ENCODE measurements at regions not wholly inside any gene's neighbourhood (a gene's known extent, or its start where the extent isn't known, plus 50 kb on each side); places are given as distances from the start of the nearest gene placed in this dataset.

GRCh38 chr9:28319981-28320380, 746.7 kb upstream of the C9orf72 start:
- dilution Hi-C loops (cut with MboI; ENCODE audit: extremely low pct_ligation_motif_present, low sequenced_read_pairs) (no loop called here), intact Hi-C loops (cut with micrococcal nuclease) (loop anchor here (10.0 kb wide), 1 partner anchor 55 kb away; no protein-coding TSS in a partner anchor)
- no peaks in the 10 kb centered on the region for H3K4me1 ChIP-seq (ENCODE audit: control insufficient read depth, extremely low read depth, insufficient read depth, low read length)
- no peaks in the 10 kb centered on the region for H3K36me3 ChIP-seq (ENCODE audit: control insufficient read depth in 2 of 2, extremely low read depth in 1 of 2, insufficient read depth in 2 of 2, low read length in 2 of 2)
- DNase-seq (ENCODE audit: low read depth, low spot score) (no peak), FAIRE-seq (no peak)
- H3K27ac ChIP-seq (ENCODE audit: insufficient read depth, low read depth, low read length) = no peak overlapping the region
- H3K9ac ChIP-seq (replicated peaks; ENCODE audit: extremely low read depth, insufficient read depth, low read length) = no peak overlapping the region
- H2AFZ ChIP-seq (ENCODE audit: low read depth, low read length) = no peak overlapping the region
- no peaks in the 10 kb centered on the region for H3K79me2 ChIP-seq (ENCODE audit: control insufficient read depth, insufficient read depth, low read length)
- TF ChIP-seq MAX (IDR thresholded peaks at IDR 0.05; ENCODE audit: insufficient read depth, insufficient read length) = no peak
- no peak for TF ChIP-seq POLR2AphosphoS5 (IDR thresholded peaks at IDR 0.05; ENCODE audit: insufficient read depth, low read depth, low read length)
- TF ChIP-seq POLR2A (IDR thresholded peaks at IDR 0.05; ENCODE audit: low read depth, low read length) = no peak
- TF ChIP-seq MYC (IDR thresholded peaks at IDR 0.05; ENCODE audit: low read depth, low read length) = no peak
- no peaks in the 10 kb centered on the region for H3K9me1 ChIP-seq (replicated peaks; ENCODE audit: control insufficient read depth, extremely low read depth, insufficient read depth, low read length)
- H3K4me2 ChIP-seq (ENCODE audit: insufficient read depth, low read length) = no peak overlapping the region
- no peaks in the 10 kb centered on the region for H3K9me3 ChIP-seq (replicated peaks; ENCODE audit: control insufficient read depth, insufficient read depth, low read length)
- H3K4me3 ChIP-seq (replicated peaks in 1 of 3; ENCODE audit: insufficient read depth in 1 of 3, low read depth in 1 of 3, low read length in 3 of 3) = no peak overlapping the region
- POLR2A ChIA-PET = no interaction called here
- CTCF ChIA-PET = no interaction called here
- H4K20me1 ChIP-seq (replicated peaks; ENCODE audit: control insufficient read depth, extremely low read depth, insufficient read depth, low read length) = no peaks in the 10 kb centered on the region
- no peaks in the 10 kb centered on the region for H3K27me3 ChIP-seq (ENCODE audit: control insufficient read depth in 2 of 2, insufficient read depth in 2 of 2, low read length in 2 of 2)
- BruUV-seq (replicated peaks) = no TSS peak

GRCh38 chr9:28320616-28321015, 747.3 kb upstream of the C9orf72 start:
- CTCF ChIA-PET = no interaction called here
- dilution Hi-C loops (cut with MboI; ENCODE audit: extremely low pct_ligation_motif_present, low sequenced_read_pairs) (no loop called here), intact Hi-C loops (cut with micrococcal nuclease) (no loop called here)
- no TSS peak for BruUV-seq (replicated peaks)
- FAIRE-seq (no peak), DNase-seq (ENCODE audit: low read depth, low spot score) (no peak)
- Histone ChIP-seq H3K4me3 (replicated peaks in 1 of 3; ENCODE audit: insufficient read depth in 1 of 3, low read depth in 1 of 3, low read length in 3 of 3) (no peak overlapping the region), H4K20me1 (replicated peaks; ENCODE audit: control insufficient read depth, extremely low read depth, insufficient read depth, low read length) (no peaks in the 10 kb centered on the region), H3K9me1 (replicated peaks; ENCODE audit: control insufficient read depth, extremely low read depth, insufficient read depth, low read length) (no peaks in the 10 kb centered on the region), H3K27me3 (ENCODE audit: control insufficient read depth in 2 of 2, insufficient read depth in 2 of 2, low read length in 2 of 2) (no peaks in the 10 kb centered on the region), H3K9me3 (replicated peaks; ENCODE audit: control insufficient read depth, insufficient read depth, low read length) (no peaks in the 10 kb centered on the region), H3K36me3 (ENCODE audit: control insufficient read depth in 2 of 2, extremely low read depth in 1 of 2, insufficient read depth in 2 of 2, low read length in 2 of 2) (no peaks in the 10 kb centered on the region), H3K9ac (replicated peaks; ENCODE audit: extremely low read depth, insufficient read depth, low read length) (no peak overlapping the region), H2AFZ (ENCODE audit: low read depth, low read length) (no peak overlapping the region), H3K79me2 (ENCODE audit: control insufficient read depth, insufficient read depth, low read length) (no peaks in the 10 kb centered on the region), H3K4me1 (ENCODE audit: control insufficient read depth, extremely low read depth, insufficient read depth, low read length) (no peaks in the 10 kb centered on the region), H3K4me2 (ENCODE audit: insufficient read depth, low read length) (no peak overlapping the region), H3K27ac (ENCODE audit: insufficient read depth, low read depth, low read length) (no peak overlapping the region)
- POLR2A ChIA-PET = no interaction called here
- TF ChIP-seq GATA2 (IDR thresholded peaks at IDR 0.05; ENCODE audit: insufficient read depth, insufficient read length, low read depth, low read length) (no peak), MYC (IDR thresholded peaks at IDR 0.05; ENCODE audit: low read depth, low read length) (no peak), POLR2AphosphoS5 (IDR thresholded peaks at IDR 0.05; ENCODE audit: insufficient read depth, low read depth, low read length) (no peak), EZH2 (IDR thresholded peaks at IDR 0.05; ENCODE audit: borderline replicate concordance, low read depth, low read length, severe bottlenecking) (no peak), FOS (IDR thresholded peaks at IDR 0.05; ENCODE audit: borderline replicate concordance, insufficient read depth, low read length) (no peak), POLR2A (IDR thresholded peaks at IDR 0.05; ENCODE audit: low read depth, low read length) (no peak), JUN (IDR thresholded peaks at IDR 0.05; ENCODE audit: borderline replicate concordance, insufficient read depth, insufficient read length, low read depth) (no peak), MAX (IDR thresholded peaks at IDR 0.05; ENCODE audit: insufficient read depth, insufficient read length) (no peak)
- TF ChIP-seq, protein P1, sequence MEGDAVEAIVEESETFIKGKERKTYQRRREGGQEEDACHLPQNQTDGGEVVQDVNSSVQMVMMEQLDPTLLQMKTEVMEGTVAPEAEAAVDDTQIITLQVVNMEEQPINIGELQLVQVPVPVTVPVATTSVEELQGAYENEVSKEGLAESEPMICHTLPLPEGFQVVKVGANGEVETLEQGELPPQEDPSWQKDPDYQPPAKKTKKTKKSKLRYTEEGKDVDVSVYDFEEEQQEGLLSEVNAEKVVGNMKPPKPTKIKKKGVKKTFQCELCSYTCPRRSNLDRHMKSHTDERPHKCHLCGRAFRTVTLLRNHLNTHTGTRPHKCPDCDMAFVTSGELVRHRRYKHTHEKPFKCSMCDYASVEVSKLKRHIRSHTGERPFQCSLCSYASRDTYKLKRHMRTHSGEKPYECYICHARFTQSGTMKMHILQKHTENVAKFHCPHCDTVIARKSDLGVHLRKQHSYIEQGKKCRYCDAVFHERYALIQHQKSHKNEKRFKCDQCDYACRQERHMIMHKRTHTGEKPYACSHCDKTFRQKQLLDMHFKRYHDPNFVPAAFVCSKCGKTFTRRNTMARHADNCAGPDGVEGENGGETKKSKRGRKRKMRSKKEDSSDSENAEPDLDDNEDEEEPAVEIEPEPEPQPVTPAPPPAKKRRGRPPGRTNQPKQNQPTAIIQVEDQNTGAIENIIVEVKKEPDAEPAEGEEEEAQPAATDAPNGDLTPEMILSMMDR (IDR thresholded peaks at IDR 0.05; ENCODE audit: extremely low read depth in 1 of 2, insufficient read depth in 1 of 2, low read depth in 1 of 2, low read length in 2 of 2) = no peak
